ENCODE measurements at regions not wholly inside any gene's neighbourhood (a gene's known extent, or its start where the extent isn't known, plus 50 kb on each side); places are given as distances from the start of the nearest gene placed in this dataset.

DNA sequence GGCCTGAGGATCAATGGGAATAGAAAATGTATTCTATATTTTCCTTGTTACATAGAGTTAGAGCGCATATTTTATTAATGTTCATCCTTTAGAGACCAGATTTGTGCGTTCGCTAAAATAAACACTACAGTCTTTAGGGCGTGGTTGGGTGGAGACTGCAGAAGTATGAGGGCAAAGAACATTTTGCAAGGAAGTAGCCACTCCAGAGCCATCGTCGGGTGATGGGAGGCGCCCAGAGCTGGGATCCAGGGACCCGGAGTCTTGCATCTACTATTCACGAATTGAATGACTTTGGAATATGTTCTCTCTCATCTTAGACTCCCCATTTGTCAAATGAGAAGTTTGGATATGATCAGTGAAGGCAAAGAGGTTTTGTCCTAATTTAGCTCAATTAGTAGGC lies 154.2 kb upstream of the IRX6 start:
- DNase-seq (ENCODE audit: low spot score) = no peak

DNA sequence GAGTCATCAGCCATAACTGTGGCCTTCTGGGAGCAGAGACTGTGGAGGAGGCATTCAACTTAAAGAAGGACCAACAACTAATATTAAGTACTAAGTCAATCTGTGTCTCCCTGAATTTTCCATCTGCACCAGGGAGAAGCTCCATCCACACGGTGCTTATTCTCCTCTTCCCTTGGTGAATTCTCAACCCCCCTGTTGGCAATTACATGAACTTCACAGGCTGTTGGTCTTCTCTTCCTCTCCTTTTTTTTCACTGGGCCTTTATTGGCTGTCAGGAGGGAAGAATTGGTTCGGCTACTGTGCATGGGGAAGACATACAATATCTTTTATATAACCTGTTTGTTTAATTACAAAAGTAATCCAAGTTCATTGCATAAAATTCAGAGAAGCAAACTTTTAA lies 152.8 kb upstream of the IRX6 start:
- no peak for DNase-seq (ENCODE audit: low spot score)

DNA sequence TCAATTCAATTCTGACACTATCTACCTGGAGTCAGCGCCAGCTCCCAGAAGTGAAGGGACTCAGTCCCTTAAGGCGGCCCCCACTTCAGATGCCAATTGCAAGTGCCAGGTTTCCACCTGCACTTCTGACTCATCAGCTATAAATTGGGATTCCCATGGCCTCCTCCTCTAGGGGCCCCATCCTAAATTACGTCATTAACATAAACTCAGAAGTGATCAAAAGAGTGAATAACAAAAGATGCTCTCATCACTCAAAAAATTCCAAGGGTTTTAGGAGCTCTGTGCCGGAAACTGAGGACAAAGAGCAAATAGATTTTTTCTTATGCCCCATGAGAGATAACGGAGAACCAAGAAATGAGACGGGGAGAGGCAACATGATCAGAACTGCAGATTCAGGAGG lies 148.6 kb upstream of the IRX6 start:
- DNase-seq (ENCODE audit: low spot score) = no peak

DNA sequence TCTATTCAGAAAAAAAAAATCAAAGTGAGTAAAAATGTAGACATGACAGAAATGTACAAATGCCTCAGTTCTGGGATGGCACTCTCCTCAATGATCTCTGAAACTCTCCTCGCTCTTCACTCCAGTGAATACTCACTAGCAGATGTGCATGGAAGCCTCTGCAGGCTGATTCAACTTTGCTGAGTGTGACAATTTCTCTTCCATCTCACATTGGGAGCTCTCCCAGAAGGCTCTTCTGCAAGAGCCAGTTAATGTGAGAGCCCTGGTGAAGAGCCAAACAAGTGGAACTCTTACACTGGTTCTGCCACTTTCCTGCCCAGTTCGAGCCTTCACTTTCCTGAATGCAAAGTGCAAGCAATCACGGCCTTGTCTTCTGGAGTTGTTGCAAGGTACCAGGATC lies 147.1 kb upstream of the IRX6 start:
- no peak for DNase-seq (ENCODE audit: low spot score)

DNA sequence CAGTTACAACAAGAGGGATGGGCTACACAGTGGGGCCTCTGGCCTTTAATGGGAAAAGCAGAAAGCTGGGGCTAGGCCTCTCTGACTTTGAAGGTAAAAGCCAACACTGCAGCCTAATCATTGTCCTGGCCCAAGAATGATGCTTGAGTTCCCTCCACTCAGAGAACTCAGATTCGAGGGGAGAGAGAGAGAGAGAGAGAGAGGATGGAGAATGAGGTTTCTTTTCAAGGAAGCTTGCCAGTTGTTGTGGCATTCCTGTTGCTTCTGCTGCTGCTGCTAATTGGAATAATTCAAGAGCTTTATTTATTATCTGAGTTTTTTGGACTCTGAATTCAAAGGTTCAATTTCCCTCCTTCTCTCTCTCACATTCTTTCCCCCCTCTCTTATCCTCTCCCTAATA lies 144.6 kb upstream of the IRX6 start:
- DNase-seq (ENCODE audit: low spot score) = no peak

DNA sequence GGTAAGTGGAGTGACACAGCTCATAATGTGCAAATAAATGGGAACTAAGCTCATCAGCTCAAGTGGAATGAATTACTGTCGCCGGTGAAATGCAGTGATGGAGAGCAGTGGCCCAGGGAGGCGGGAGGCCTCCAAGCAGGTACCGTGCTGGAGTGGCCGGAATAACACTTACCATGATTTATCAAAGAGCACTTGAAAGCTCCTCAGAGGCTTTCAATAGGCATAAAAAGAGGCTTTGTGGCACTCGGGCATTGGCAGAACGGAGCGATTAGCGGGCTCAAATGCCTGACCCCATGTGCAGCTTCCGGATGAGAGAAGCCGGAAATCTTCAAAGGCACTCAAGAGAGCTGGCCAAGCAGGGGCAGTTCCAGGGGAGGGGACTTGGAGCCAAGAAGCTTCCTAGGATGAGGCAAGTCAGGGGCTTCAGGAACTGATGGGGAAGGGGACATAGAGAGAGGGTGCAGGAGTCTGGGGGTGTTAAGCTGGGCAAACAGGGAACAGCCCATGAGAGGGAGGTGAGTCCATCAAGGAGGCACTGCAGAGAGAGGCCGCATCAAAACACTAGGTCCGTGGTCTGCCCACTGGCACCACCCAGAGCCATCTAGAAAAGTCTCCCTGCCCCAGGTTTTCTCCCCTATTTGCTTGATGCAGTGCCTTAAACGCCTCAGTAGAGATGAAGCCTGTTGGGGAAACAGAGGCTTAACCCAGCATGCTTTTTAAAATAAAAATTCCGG lies 144.0 kb upstream of the IRX6 start:
- no peak for DNase-seq (ENCODE audit: low spot score)

DNA sequence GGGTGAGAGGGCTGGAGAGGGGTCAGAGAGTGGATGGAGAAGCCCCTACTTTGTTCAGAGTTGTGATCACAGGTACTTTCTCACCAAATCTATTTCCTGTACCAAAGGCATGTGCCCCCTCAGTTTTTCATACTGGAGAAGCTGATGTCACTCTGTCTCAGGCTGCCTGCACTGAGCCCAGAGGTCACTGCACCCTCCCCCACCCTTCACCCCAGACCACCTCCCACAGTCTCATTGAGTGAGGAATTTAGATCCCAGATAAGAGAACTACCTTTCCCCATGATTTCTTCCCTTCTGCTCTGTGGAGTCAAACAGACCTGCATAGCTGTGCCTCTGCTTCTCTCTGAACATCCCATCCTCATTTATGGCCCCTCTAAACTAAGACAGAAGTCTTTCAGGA lies 140.0 kb upstream of the IRX6 start:
- no peak for DNase-seq (ENCODE audit: low spot score)

DNA sequence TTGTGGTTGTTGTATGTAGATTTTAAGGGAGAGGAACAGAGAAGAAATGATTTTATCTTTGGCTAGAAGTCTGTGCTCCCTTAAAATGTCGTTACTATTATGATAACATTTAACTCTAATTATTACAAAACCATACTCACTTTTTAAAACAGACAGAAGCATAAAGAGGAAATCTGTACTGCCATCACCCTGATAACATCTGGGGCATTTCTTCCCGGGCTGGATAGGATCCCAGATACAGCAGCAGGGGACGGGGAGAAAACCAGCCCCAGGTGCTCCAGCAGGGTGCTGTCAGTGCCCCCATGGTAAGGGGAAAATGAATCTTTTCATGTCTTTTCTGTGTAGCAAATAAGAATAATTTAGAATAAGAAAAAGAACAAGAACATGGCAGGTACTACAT lies 139.4 kb upstream of the IRX6 start:
- DNase-seq (ENCODE audit: low spot score) = no peak

DNA sequence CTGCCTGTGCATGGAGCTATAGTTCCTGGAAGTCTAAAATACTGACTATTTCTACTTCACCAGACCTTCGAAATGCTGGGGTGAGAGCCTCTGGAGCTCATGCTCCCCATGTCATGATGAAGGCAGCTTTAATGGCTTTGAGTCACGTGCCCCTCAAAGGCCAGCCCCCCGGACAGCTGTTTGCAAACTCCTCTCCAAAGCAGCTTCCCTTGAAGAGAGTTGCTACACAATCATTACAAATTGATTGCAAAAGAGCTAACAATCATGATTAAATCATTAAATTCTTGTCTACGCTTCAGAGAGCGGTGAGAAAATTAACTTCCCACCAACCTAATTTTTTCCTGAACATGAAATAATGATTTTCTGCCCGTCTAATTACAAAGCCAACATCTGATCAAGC lies 134.8 kb upstream of the IRX6 start:
- DNase-seq (ENCODE audit: low spot score) = no peak

DNA sequence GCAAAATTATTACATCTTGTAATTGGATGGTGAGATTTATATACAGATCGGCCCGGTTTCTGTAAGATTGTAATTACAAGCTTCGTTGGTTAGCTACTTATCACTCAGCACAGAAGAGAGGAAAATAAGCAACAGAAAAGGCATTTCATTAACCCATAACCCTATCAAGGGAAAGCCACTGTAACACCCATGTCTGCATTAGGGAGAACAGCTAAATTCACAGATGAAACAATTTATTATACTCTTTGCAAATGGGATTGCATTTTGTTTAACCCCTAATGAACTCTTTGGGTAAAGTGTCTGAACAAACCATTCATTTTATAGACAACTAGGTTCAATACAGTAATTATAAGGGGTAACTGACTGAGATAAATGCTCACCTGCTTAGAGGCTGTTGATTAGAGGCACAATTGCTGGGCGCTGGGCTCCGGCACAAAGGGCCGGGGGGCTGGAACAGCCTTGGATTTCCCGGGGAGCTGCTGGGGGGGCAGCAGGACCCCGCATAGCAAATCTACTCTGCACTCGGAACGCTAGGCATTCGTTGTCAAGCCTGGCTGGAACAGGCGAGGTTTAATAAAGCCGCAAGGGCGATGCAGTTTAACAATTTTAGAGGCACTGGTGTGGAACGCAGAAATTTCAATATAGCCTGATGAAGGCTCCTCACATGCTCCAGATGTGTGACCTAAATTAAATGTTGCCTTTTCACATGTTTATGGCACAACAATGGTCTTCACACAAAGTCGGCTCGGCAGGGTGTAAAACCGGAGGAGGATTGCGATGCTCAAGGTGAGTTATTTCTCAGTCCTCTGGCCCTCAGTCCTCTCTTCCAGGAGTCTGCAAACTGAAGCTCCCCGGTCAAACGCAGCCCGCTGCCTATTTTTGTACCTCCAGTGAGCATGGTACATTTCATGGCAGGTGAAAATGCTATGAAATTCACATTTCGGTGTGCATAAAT lies 134.0 kb upstream of the IRX6 start:
- no peak for DNase-seq (ENCODE audit: low spot score)

DNA sequence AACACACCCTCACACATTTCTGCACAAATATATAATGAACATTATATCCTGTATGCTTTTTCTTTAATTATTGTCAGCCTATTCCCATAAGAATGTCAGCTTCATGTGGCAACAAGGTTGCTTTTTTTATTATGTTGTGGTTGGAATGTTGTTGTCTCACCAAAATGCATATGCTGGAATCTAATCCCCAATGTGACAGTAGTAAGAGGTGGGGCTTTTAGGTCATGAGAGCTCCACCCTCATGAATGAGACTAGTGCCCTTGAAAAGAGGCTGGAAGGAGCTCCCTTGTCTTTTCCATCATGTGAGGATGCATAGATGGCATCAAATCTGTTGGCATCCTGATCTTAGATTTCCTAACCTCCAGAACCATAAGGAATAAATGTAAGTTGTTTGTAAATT lies 131.3 kb upstream of the IRX6 start:
- DNase-seq (ENCODE audit: low spot score) = no peak

DNA sequence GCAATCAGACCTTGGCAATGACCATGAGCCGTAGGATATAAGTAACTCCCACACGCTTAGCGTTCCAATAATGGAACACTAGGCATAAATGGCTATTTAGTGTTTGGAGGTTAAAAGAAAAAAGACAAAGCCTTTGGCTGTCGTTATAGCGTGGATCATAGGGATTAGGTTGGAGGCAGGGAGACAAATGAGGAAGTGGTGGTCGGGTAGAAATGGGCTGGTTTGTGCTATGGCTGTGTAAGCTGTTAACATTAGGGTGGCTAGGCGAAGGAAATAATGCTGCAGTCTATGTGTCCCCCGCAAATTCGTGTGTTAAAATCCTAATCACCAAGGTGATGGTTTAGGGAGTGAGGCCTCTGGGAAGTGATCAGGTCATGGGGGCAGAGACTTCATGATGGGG lies 120.4 kb upstream of the IRX6 start:
- no peak for DNase-seq (ENCODE audit: low spot score)

DNA sequence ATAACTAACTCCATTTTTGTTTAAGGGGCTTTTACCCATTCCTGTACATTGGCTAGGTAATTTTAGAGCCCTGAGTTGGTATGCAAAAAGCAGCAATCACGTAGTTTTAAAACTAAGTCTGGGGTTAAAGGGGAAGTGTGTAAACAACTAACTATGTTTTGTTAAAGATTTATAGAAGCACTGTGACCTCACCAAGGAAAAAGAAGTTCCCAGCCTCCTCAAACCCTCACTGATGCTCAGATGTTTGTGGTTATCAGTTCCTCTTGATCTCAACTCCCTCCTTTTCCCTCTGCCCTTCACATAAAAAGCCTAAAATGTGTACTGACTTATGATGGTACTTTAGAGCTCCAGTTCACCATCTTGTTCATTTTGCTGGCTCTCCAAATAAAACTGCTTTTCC lies 119.9 kb upstream of the IRX6 start:
- DNase-seq (ENCODE audit: low spot score) = no peak

DNA sequence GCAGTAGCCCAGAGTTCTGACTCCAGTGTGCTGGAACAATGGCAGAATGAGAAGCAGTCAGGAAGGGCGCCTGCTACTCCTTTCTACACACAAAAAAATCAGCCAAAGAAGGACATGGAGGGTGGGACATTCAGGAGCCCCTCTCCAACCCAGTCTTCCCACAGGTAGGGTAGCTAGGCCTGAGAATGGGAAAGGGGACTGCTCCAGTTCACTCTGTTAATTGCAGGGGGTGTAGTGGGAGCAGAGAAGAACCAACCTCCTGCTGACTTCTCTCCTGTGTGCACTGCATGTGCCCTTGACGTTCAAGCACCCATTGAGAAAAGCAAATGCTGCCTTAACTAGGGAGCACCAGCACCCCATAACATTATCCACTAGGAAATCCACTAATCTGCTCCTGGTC lies 119.1 kb upstream of the IRX6 start:
- DNase-seq (ENCODE audit: low spot score) = no peak

DNA sequence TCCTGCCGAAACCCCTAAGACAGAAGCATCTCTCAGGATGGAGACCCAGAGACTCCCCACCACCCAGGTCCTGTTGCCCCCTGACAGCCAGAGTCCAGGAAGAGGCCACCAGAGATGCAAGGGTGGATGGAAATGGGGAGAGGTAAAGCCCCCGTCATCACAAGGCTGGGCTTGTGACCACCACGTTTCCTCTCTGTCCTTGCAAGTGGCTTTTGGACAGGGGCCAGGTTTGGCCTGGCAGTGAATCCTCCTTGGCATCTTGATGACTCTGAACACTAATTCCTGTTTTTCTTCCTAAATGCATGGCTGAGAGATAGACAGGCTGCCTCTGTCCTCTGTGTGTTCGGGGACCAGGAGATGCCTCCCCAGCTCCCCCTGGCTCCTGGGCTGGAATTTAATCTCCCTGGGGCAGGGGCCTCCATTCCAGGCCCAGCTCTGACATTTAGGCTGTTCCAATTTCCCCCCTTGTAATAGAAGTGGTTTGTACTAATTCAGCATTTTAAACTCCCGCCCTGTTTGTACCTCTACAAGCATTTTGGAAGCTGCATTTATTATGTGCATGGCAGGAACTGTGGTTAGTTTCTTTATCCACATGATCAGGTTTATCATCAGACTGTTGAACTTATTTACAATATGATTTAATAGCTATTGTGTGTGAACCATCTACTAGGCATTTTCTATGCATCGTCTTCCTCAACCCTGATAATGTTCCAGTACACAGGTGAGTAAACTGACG lies 116.1 kb upstream of the IRX6 start:
- DNase-seq (ENCODE audit: low spot score) = no peak

DNA sequence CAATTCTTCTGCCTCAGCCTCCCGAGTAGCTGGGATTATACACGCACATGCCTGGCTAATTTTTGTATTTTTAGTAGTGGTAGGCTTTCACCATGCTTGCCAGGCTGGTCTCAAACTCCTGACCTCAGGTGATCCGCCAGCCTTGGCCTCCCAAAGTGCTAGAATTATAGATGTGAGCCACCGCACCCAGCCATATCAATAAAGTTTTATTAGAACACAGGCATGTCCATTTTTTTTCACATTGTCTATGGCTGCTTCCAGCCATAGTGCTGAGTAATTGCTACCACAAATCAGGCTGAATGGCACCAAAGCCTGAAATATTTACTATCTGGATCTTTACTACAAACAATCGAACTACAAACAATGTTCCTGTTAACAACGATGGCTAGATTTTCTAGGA lies 114.4 kb upstream of the IRX6 start:
- no peak for DNase-seq (ENCODE audit: low spot score)

DNA sequence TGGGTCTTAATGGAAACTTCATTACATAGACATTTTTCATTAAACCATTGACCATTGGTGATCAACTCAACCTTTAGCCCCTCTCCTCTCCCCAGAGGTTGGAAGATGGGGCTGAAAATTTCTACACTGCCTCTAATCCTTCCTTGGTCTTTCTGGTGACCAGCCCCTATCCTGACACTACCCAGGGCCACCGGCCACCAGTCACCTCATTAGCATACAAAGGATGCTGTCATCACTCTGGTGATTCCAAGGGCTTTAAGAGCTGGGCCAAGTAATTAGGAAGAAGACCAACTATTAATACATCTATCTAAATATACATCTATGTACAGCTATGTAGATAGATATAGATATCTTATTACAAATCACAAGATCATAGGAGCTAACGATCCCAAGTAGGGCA lies 111.2 kb upstream of the IRX6 start:
- DNase-seq (ENCODE audit: low spot score) = no peak

DNA sequence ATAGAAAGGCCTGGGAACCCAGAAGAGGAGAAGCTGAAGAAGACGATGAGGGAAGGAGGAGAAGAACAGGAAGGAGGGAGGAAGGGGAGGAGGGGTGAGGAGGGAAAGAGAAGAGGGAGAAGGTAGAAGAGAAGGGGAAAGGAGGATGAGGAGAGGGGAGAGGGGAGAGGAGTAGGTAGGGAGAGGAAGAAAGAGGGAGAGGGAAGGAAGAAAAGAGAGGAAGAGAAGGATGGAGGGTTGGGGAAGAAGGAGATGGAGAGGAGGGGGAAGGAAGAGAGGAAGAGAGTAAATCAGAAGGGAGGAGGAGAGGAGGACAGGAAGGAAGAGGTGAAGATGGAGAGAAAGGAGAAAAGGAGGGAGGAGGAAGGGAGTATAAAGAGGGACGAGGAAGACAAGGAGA lies 109.6 kb upstream of the IRX6 start:
- no peak for DNase-seq (ENCODE audit: low spot score)

DNA sequence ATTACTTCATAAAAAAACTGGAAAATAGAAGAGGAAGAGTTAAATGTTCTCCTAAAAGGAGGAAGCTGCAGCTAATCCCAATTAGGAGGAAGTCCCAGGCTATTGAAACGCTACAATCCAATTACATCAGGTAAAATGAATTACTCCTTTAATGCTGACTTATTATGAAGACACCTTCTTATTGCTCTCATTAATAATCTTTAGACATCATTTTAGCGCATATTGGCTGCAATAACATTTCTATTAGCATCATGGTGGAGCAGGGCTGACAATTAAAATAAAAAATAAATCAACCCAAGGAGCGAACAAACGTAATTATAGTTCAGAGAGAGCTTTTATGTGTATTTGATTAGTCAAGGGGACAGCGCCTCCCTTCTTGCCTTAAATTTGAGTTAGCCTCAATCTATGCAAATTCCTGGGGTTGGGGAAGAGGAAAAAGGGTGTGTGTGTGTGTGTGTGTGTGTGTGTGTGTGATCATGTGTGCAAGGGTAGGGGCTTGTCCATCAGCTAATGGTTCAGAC lies 109.0 kb upstream of the IRX6 start:
- DNase-seq (ENCODE audit: low spot score) = no peak

DNA sequence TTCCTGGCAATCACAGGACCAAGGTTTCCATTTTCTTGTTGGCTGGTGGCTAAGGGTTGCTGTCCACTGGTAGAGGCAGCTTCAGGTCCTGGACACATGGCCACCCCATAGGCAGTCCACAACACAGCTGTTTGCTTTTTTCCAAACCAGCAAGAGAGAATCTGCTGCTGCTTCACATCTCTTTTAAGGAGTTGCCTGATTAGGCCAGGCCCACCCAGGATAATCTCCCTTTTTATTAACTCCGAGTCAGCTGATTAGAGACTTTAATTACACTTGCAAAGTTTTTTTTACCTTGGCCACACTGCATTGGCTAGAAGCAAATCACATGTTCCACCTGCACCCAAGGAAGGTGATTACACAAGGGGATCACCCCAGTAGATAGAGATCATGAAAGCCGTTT lies 106.6 kb upstream of the IRX6 start:
- no peak for DNase-seq (ENCODE audit: low spot score)

DNA sequence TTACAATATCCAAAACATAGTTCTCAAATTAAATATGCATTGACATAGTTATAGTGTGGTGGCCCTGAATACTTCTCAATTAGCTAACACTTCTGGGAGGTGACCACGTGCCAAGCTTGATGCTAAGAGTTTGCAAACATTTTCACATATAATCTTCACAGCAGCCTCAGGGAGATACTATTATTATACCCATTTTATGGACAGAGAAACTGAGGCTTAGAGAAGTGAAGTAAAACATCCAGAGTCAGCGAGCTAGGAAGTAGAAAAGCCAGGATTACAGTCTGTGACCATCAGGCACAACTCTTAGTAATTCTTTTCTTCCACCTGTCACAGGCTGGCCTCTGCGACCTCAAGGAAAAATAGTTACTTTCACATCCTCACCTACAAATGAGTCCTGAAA lies 102.2 kb upstream of the IRX6 start:
- no peak for DNase-seq (ENCODE audit: low spot score)

DNA sequence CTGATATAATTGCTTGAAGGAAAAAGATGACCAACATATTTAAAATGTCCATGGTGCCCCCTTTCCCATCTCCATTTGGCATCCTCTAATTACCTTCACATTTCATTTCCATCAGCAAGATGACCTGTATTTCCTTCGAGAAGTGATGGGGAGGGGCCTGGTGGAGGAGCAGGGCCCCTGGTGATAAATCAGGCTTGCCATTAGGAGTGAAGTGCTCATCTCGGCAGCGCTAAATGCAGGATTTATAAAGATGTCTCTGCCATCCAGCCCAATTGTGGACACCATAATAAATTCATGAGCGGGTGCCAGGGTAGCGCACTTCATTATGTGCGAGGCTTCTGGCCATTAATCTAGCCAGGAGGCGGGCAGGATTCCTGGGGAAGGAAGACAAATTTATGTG lies 101.5 kb upstream of the IRX6 start:
- no peak for DNase-seq (ENCODE audit: low spot score)
